GM21737 (cell line): ENCODE measurements at regions not wholly inside any gene's neighbourhood (a gene's known extent, or its start where the extent isn't known, plus 50 kb on each side); places are given as distances from the start of the nearest gene placed in this dataset.

ENCODE experiments used
- ATAC-seq: cut with Tn5 transposase; IDR thresholded peaks from one replicate; pipeline ENCODE4 v1.9.1; 2021; ENCODE audit warnings: mild to moderate bottlenecking, moderate library complexity; ENCODE audit not compliant: unreplicated experiment

- no peak for ATAC-seq
Observed at GRCh38 chr15:95910643-95911212, 419.8 kb upstream of the NR2F2 start.

GRCh38 chr15:95911570-95912279 lies 418.8 kb upstream of the NR2F2 start:
- ATAC-seq, result no peak

- no peak for ATAC-seq
Observed at GRCh38 chr15:95912280-95912625, 418.2 kb upstream of the NR2F2 start.

GRCh38 chr15:95912728-95913127 lies 417.8 kb upstream of the NR2F2 start:
- no peak for ATAC-seq

GRCh38 chr15:95916568-95916967 lies 413.9 kb upstream of the NR2F2 start:
- no peak for ATAC-seq

GRCh38 chr15:95918525-95918924 lies 412.0 kb upstream of the NR2F2 start:
- no peak for ATAC-seq

GRCh38 chr15:95919460-95919859 lies 411.0 kb upstream of the NR2F2 start:
- no peak for ATAC-seq

GRCh38 chr15:95921404-95921803 lies 409.1 kb upstream of the NR2F2 start:
- no peak for ATAC-seq

- ATAC-seq, result no peak
Observed at GRCh38 chr15:95922431-95922830, 408.1 kb upstream of the NR2F2 start.

GRCh38 chr15:95923792-95924191 lies 406.7 kb upstream of the NR2F2 start:
- no peak for ATAC-seq

- no peak for ATAC-seq
Observed at GRCh38 chr15:95928822-95929221, 401.7 kb upstream of the NR2F2 start.

GRCh38 chr15:95929232-95929846 lies 401.2 kb upstream of the NR2F2 start:
- ATAC-seq, result peak; percentile 92

GRCh38 chr15:95930659-95931375 lies 399.7 kb upstream of the NR2F2 start:
- ATAC-seq, result no peak

GRCh38 chr15:95931619-95932018 lies 398.9 kb upstream of the NR2F2 start:
- no peak for ATAC-seq

GRCh38 chr15:95932141-95932540 lies 398.4 kb upstream of the NR2F2 start:
- no peak for ATAC-seq

- no peak for ATAC-seq
Observed at GRCh38 chr15:95932676-95933075, 397.8 kb upstream of the NR2F2 start.

- no peak for ATAC-seq
Observed at GRCh38 chr15:95935852-95936251, 394.6 kb upstream of the NR2F2 start.

GRCh38 chr15:95937128-95937528 lies 393.4 kb upstream of the NR2F2 start:
- ATAC-seq, result no peak

- ATAC-seq, result no peak
Observed at GRCh38 chr15:95940431-95940985, 390.0 kb upstream of the NR2F2 start.

GRCh38 chr15:95944193-95944592 lies 386.3 kb upstream of the NR2F2 start:
- no peak for ATAC-seq

- ATAC-seq, result no peak
Observed at GRCh38 chr15:95944661-95945255, 385.7 kb upstream of the NR2F2 start.
